Type B pancreatic cell (in vitro differentiated cells): ENCODE measurements at regions not wholly inside any gene's neighbourhood (a gene's known extent, or its start where the extent isn't known, plus 50 kb on each side); places are given as distances from the start of the nearest gene placed in this dataset.

Experiments
- DNase-seq: peaks from one replicate; pipeline ENCODE4 v3.0.0; 2021; ENCODE audit warnings: mixed read lengths; ENCODE audit not compliant: unreplicated experiment; ENCODE audit errors: extremely low spot score
- H3K27ac Mint-ChIP-seq: 2 replicates; pipeline ENCODE4 v1.8.0; 2021; ENCODE audit warnings: mild to moderate bottlenecking, mixed read lengths
- H3K27me3 Mint-ChIP-seq: 2 replicates; pipeline ENCODE4 v1.8.0; 2021; ENCODE audit warnings: mixed read lengths
- H3K36me3 Mint-ChIP-seq: 2 replicates; pipeline ENCODE4 v1.8.0; 2021; ENCODE audit warnings: mixed read lengths
- H3K4me1 Mint-ChIP-seq: one replicate; pipeline ENCODE4 v1.8.0; 2021; ENCODE audit warnings: mixed read lengths; ENCODE audit not compliant: unreplicated experiment
- H3K4me3 Mint-ChIP-seq: 2 replicates; pipeline ENCODE4 v1.8.0; 2021; ENCODE audit warnings: mild to moderate bottlenecking, mixed read lengths
- H3K9me3 Mint-ChIP-seq: 2 replicates; pipeline ENCODE4 v1.8.0; 2021; ENCODE audit warnings: mixed read lengths
- TF ChIP-seq, protein P1 (sequence below): fragments of 200-600 bp; sonication (generic); conservative IDR thresholded peaks from 2 replicates; pipeline ENCODE4 v1.5.0; 2021; ENCODE audit warnings: antibody characterized with exemption, mild to moderate bottlenecking

DNA sequence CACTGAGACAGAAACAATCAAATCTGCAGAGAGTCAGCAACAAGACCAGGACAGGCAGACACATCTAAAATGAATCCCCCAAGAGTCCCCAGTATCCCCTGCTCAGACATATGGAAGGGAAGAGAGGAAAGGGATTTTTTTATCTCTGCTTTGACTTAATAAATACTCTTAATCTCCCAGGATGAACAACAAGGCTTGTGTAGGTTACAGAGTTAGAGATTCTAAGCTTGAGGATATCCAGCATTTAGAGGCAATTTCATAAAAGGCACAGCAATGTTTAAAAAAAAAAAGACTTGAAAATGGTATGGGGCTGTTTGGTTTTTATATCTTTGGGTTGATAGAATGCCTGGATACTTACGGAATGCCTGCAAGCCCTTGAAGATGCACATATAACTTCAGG is 199.9 kb downstream of the ARL4C start:
- H3K27ac Mint-ChIP-seq: no peak overlapping the region
- no peak for DNase-seq
- no peaks in the 10 kb centered on the region for H3K9me3 Mint-ChIP-seq
- H3K4me1 Mint-ChIP-seq: peaks cover 21% of the 10 kb centered on the region
- no peaks in the 10 kb centered on the region for H3K36me3 Mint-ChIP-seq
- TF ChIP-seq, protein P1, sequence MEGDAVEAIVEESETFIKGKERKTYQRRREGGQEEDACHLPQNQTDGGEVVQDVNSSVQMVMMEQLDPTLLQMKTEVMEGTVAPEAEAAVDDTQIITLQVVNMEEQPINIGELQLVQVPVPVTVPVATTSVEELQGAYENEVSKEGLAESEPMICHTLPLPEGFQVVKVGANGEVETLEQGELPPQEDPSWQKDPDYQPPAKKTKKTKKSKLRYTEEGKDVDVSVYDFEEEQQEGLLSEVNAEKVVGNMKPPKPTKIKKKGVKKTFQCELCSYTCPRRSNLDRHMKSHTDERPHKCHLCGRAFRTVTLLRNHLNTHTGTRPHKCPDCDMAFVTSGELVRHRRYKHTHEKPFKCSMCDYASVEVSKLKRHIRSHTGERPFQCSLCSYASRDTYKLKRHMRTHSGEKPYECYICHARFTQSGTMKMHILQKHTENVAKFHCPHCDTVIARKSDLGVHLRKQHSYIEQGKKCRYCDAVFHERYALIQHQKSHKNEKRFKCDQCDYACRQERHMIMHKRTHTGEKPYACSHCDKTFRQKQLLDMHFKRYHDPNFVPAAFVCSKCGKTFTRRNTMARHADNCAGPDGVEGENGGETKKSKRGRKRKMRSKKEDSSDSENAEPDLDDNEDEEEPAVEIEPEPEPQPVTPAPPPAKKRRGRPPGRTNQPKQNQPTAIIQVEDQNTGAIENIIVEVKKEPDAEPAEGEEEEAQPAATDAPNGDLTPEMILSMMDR: no peak
- H3K4me3 Mint-ChIP-seq: no peak overlapping the region
- no peaks in the 10 kb centered on the region for H3K27me3 Mint-ChIP-seq

DNA sequence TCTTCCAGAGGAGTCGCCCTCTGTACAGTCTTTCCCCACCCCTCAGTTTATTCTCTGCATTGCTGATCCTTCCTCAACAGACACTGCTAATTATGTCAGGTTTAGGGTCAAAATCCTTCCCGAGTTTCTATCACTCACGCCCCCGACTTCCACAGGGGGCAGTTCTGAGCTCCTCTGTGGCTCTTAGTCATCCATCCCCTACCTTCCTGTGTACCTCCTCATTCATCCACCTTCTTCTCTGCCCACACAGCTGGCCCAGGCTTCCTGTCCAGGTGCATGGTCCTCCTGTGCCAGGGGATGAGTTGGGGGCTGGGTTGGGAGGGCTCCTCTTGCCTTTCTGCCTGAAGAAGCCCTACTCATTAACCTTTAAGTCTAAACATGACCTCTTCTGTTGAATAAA is 202.9 kb downstream of the ARL4C start:
- Mint-ChIP-seq H3K27ac (no peak overlapping the region), H3K4me3 (no peak overlapping the region), H3K4me1 (peaks cover 10% of the 10 kb centered on the region), H3K36me3 (no peaks in the 10 kb centered on the region), H3K9me3 (no peaks in the 10 kb centered on the region), H3K27me3 (no peaks in the 10 kb centered on the region)
- TF ChIP-seq, protein P1: peak; percentile 33
- no peak for DNase-seq

DNA sequence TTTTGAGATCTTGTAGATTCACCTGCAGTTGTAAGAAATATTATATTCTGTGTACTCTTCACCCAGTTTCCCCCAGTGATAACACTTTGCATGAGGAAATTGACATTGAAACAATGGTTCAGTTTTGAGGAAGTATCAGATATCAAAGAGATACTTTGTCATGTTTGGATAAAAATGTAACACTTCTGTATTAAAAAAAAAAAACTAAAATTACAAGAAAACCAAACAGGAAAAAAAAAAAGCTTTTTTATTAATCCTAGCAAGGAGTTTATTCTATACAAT is 204.0 kb downstream of the ARL4C start:
- H3K9me3 Mint-ChIP-seq: no peaks in the 10 kb centered on the region
- peaks cover 10% of the 10 kb centered on the region for H3K4me1 Mint-ChIP-seq
- H3K36me3 Mint-ChIP-seq: no peaks in the 10 kb centered on the region
- no peak for DNase-seq
- no peaks in the 10 kb centered on the region for H3K27me3 Mint-ChIP-seq
- TF ChIP-seq, protein P1: no peak
- H3K4me3 Mint-ChIP-seq: no peak overlapping the region
- H3K27ac Mint-ChIP-seq: no peak overlapping the region

DNA sequence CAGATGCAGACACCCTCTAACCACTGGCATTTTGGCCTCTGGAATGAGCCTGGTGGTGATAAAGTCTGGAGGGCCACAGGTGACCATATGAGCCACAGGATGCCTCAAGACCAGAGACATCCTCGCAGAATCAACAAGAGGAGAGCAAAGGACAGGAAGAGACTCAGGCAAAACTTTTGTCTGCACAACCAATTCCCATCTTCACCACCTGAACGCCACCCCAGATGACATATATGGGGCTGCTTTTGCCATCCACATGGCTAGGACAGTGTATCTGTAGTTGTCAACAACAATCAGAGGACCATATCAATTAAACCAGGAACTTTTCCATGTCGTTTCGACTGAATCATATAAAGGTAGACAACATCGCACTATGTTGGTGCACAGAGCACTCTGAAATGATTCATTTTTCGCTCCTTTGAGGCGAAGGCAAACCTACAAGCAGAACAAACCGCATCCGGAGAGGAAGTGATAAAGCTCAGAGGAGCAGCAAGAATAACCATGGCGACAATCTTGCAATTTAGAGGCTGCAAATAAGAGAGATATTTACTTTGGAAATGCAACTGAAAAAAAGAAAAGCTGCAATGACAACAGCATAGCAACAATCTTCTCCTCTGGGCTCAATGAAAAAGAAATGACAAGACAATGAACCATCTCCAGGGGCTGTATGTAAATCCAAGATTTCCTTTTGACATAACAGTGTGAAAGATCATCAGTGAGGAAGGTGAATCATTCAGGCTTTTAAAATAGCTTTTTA is 204.5 kb downstream of the ARL4C start:
- H3K4me3 Mint-ChIP-seq: no peak overlapping the region
- no peaks in the 10 kb centered on the region for H3K9me3 Mint-ChIP-seq
- TF ChIP-seq, protein P1: no peak
- peaks cover 10% of the 10 kb centered on the region for H3K4me1 Mint-ChIP-seq
- no peaks in the 10 kb centered on the region for H3K36me3 Mint-ChIP-seq
- no peak for DNase-seq
- peak overlapping the region; percentile 34 for H3K27ac Mint-ChIP-seq
- no peaks in the 10 kb centered on the region for H3K27me3 Mint-ChIP-seq

DNA sequence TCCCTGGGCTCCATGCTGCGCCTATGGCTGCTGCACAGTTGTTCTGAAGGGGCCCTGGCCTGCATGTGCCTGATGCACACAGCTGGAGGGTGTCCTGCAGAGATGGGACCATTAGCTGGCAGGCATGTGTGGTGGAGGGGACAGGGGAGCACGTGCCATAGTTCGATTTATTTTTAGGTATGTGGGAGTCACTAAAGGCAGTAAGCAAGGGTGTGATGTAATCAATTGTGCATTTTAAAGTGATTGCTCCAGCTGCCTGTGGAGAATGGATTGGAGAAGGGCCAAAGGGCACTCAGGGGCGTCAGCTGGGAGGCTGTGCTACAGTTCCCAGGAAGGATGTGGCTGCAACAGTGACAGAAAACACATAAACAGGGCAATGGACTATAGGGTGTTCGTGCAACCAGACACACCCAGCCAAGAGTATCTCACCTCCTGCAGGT is 205.1 kb downstream of the ARL4C start:
- H3K9me3 Mint-ChIP-seq: no peaks in the 10 kb centered on the region
- peak overlapping the region; percentile 34 for H3K27ac Mint-ChIP-seq
- H3K4me1 Mint-ChIP-seq: peaks cover 10% of the 10 kb centered on the region
- H3K36me3 Mint-ChIP-seq: no peaks in the 10 kb centered on the region
- H3K4me3 Mint-ChIP-seq: no peak overlapping the region
- TF ChIP-seq, protein P1: no peak
- no peaks in the 10 kb centered on the region for H3K27me3 Mint-ChIP-seq
- DNase-seq: no peak
